Neutrophil (primary cell): ENCODE measurements at regions not wholly inside any gene's neighbourhood (a gene's known extent, or its start where the extent isn't known, plus 50 kb on each side); places are given as distances from the start of the nearest gene placed in this dataset.

Experiments
- H3K27ac ChIP-seq: fragments of 200-600 bp; sonication (generic); 2 replicates; pipeline ENCODE4 v1.5.1; 2016; ENCODE audit warnings: mild to moderate bottlenecking, moderate library complexity
- H3K27me3 ChIP-seq: fragments of 200-600 bp; sonication (generic); 2 replicates; pipeline ENCODE4 v1.6.0; 2016; ENCODE audit warnings: mild to moderate bottlenecking
- H3K36me3 ChIP-seq: fragments of 200-600 bp; sonication (generic); 2 replicates; pipeline ENCODE4 v1.5.1; 2017
- H3K4me1 ChIP-seq, 2 experiments: fragments of 200-600 bp in 1 of 2; sonication (generic) in 1 of 2; 1 replicate in 1 of 2; 2 replicates in 1 of 2; pipeline versions ENCODE4 v1.5.1 to v1.6.1; 2013 to 2016; ENCODE audit warnings: low read depth in 1 of 2, low read length in 1 of 2, mild to moderate bottlenecking in 1 of 2, moderate library complexity in 1 of 2; ENCODE audit not compliant: control insufficient read depth in 1 of 2, insufficient read depth in 1 of 2
- H3K4me3 ChIP-seq, 2 experiments: fragments of 200-600 bp in 1 of 2; sonication (generic) in 1 of 2; 1 replicate in 1 of 2; 2 replicates in 1 of 2; pipeline ENCODE4 v1.5.1; 2013 to 2016; ENCODE audit warnings: low read depth in 1 of 2, low read length in 1 of 2, mild to moderate bottlenecking in 1 of 2, moderate library complexity in 1 of 2
- H3K9me3 ChIP-seq: fragments of 200-600 bp; sonication (generic); 2 replicates; pipeline ENCODE4 v1.5.1; 2016
- CTCF ChIP-seq: fragments of 200-600 bp; sonication (generic); IDR thresholded peaks from 2 replicates; pipeline ENCODE4 v1.5.1; 2016; ENCODE audit warnings: antibody characterized with exemption

- no peak for TF ChIP-seq CTCF
- H3K27me3 ChIP-seq = no peaks in the 10 kb centered on the region
Measured at GRCh38 chr9:126235336-126236243, 91.0 kb upstream of the MVB12B start.

GRCh38 chr9:126236273-126236672 is 90.4 kb upstream of the MVB12B start:
- no peaks in the 10 kb centered on the region for H3K9me3 ChIP-seq
- H3K27me3 ChIP-seq = no peaks in the 10 kb centered on the region
- H3K4me3 ChIP-seq = no peak overlapping the region
- no peaks in the 10 kb centered on the region for H3K4me1 ChIP-seq
- no peaks in the 10 kb centered on the region for H3K36me3 ChIP-seq
- TF ChIP-seq CTCF = no peak
- no peak overlapping the region for H3K27ac ChIP-seq

More at GRCh38 chr9:126235336-126236243, 91.0 kb upstream of the MVB12B start:
- no peaks in the 10 kb centered on the region for H3K9me3 ChIP-seq
- H3K4me3 ChIP-seq = no peak overlapping the region
- H3K4me1 ChIP-seq = no peaks in the 10 kb centered on the region
- H3K36me3 ChIP-seq = no peaks in the 10 kb centered on the region
- H3K27ac ChIP-seq = no peak overlapping the region

- H3K27me3 ChIP-seq = no peaks in the 10 kb centered on the region
- no peak overlapping the region for H3K4me3 ChIP-seq
- no peaks in the 10 kb centered on the region for H3K4me1 ChIP-seq
- no peak for TF ChIP-seq CTCF
- H3K36me3 ChIP-seq = no peaks in the 10 kb centered on the region
- H3K9me3 ChIP-seq = no peaks in the 10 kb centered on the region
- H3K27ac ChIP-seq = no peak overlapping the region
Measured at GRCh38 chr9:126238415-126238814, 88.2 kb upstream of the MVB12B start.

- H3K36me3 ChIP-seq = no peaks in the 10 kb centered on the region
- H3K9me3 ChIP-seq = no peaks in the 10 kb centered on the region
- no peak overlapping the region for H3K4me3 ChIP-seq
- TF ChIP-seq CTCF = no peak
- no peaks in the 10 kb centered on the region for H3K4me1 ChIP-seq
- H3K27me3 ChIP-seq = no peaks in the 10 kb centered on the region
- no peak overlapping the region for H3K27ac ChIP-seq
Measured at GRCh38 chr9:126239515-126239914, 87.1 kb upstream of the MVB12B start.

- Histone ChIP-seq H3K4me1 (no peaks in the 10 kb centered on the region), H3K9me3 (no peaks in the 10 kb centered on the region), H3K27me3 (no peaks in the 10 kb centered on the region), H3K27ac (no peak overlapping the region), H3K4me3 (no peak overlapping the region), H3K36me3 (no peaks in the 10 kb centered on the region)
- TF ChIP-seq CTCF = no peak
Measured at GRCh38 chr9:126240835-126241234, 85.8 kb upstream of the MVB12B start.
